Chondrocyte (in vitro differentiated cells): ENCODE measurements at regions not wholly inside any gene's neighbourhood (a gene's known extent, or its start where the extent isn't known, plus 50 kb on each side); places are given as distances from the start of the nearest gene placed in this dataset.

Experiments
- DNase-seq: peaks from one replicate; pipeline ENCODE4 v3.0.0; 2021; ENCODE audit warnings: mixed read lengths, low spot score
- H3K27ac Mint-ChIP-seq: one replicate; pipeline ENCODE4 v1.8.0; 2021; ENCODE audit warnings: mild to moderate bottlenecking, moderate library complexity, mixed read lengths; ENCODE audit not compliant: unreplicated experiment
- H3K27me3 Mint-ChIP-seq: 2 replicates; pipeline ENCODE4 v1.8.0; 2021; ENCODE audit warnings: low read depth, mixed read lengths
- H3K36me3 Mint-ChIP-seq: 2 replicates; pipeline ENCODE4 v1.8.0; 2021; ENCODE audit warnings: low read depth, mixed read lengths
- H3K4me1 Mint-ChIP-seq: 2 replicates; pipeline ENCODE4 v1.8.0; 2021; ENCODE audit warnings: low read depth, mild to moderate bottlenecking, mixed read lengths
- H3K4me3 Mint-ChIP-seq: one replicate; pipeline ENCODE4 v1.8.0; 2021; ENCODE audit warnings: mild to moderate bottlenecking, moderate library complexity, mixed read lengths; ENCODE audit not compliant: unreplicated experiment
- H3K9me3 Mint-ChIP-seq: 2 replicates; pipeline ENCODE4 v1.8.0; 2021; ENCODE audit warnings: low read depth, mixed read lengths
- TF ChIP-seq, protein P1 (sequence below): fragments of 200-600 bp; sonication (generic); IDR thresholded peaks from 2 replicates; pipeline ENCODE4 v1.5.0; 2021; ENCODE audit warnings: antibody characterized with exemption, mild to moderate bottlenecking, moderate library complexity

GRCh38 chr1:5432436-5432835, 559.8 kb downstream of the NPHP4 start:
- no peaks in the 10 kb centered on the region for H3K4me1 Mint-ChIP-seq
- peaks cover 10% of the 10 kb centered on the region for H3K9me3 Mint-ChIP-seq
- TF ChIP-seq, protein P1, sequence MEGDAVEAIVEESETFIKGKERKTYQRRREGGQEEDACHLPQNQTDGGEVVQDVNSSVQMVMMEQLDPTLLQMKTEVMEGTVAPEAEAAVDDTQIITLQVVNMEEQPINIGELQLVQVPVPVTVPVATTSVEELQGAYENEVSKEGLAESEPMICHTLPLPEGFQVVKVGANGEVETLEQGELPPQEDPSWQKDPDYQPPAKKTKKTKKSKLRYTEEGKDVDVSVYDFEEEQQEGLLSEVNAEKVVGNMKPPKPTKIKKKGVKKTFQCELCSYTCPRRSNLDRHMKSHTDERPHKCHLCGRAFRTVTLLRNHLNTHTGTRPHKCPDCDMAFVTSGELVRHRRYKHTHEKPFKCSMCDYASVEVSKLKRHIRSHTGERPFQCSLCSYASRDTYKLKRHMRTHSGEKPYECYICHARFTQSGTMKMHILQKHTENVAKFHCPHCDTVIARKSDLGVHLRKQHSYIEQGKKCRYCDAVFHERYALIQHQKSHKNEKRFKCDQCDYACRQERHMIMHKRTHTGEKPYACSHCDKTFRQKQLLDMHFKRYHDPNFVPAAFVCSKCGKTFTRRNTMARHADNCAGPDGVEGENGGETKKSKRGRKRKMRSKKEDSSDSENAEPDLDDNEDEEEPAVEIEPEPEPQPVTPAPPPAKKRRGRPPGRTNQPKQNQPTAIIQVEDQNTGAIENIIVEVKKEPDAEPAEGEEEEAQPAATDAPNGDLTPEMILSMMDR, result no peak
- H3K4me3 Mint-ChIP-seq, result no peak overlapping the region
- H3K27ac Mint-ChIP-seq, result no peak overlapping the region
- H3K27me3 Mint-ChIP-seq, result no peaks in the 10 kb centered on the region
- no peaks in the 10 kb centered on the region for H3K36me3 Mint-ChIP-seq
- no peak for DNase-seq

- Mint-ChIP-seq H3K9me3 (peaks cover 3% of the 10 kb centered on the region), H3K36me3 (no peaks in the 10 kb centered on the region), H3K27ac (no peak overlapping the region), H3K4me3 (no peak overlapping the region), H3K27me3 (no peaks in the 10 kb centered on the region), H3K4me1 (no peaks in the 10 kb centered on the region)
- TF ChIP-seq, protein P1, result no peak
- DNase-seq, result no peak
These were observed 561.1 kb downstream of the NPHP4 start for GRCh38 chr1:5430911-5431697.

- peaks cover 3% of the 10 kb centered on the region for H3K27me3 Mint-ChIP-seq
- H3K4me1 Mint-ChIP-seq, result peaks cover under 1% of the 10 kb centered on the region
- H3K36me3 Mint-ChIP-seq, result no peaks in the 10 kb centered on the region
- TF ChIP-seq, protein P1, result no peak
- no peak overlapping the region for H3K27ac Mint-ChIP-seq
- no peak overlapping the region for H3K4me3 Mint-ChIP-seq
- H3K9me3 Mint-ChIP-seq, result peaks cover 3% of the 10 kb centered on the region
- DNase-seq, result no peak
These were observed 562.1 kb downstream of the NPHP4 start for GRCh38 chr1:5430136-5430535.

GRCh38 chr1:5428351-5428750, 563.9 kb downstream of the NPHP4 start:
- Mint-ChIP-seq H3K4me1 (peaks cover 6% of the 10 kb centered on the region), H3K27me3 (peaks cover 3% of the 10 kb centered on the region), H3K27ac (no peak overlapping the region), H3K9me3 (no peaks in the 10 kb centered on the region), H3K36me3 (no peaks in the 10 kb centered on the region), H3K4me3 (no peak overlapping the region)
- no peak for DNase-seq
- TF ChIP-seq, protein P1, result no peak

DNA sequence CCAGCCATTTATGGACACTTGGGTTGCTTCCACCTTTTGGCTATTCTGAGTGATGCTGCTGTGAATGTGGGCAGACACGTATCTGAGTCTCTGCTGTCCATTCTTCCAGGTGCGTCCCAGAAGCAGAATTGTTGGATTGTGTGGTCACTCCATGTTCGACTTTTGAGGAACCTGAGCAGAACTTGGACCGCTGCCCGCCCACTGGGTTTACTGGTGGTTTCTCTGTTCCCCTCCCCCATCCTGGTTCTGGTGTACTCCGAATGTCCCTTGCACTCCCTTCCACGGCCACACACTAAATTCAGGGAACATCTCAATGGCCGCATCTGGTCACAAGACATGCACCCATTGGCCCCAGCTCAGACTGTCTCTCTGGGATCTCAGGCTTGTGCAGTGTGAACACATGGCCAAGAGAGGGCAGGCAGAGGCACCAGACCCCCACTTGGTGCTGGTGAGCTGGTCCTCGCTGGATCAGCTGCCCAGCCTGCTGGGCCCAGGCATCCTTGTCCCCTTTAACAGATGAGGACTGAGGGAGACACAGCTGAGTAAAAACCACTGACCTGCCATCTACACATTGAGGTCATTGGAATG, 565.1 kb downstream of the NPHP4 start:
- H3K4me3 Mint-ChIP-seq, result no peak overlapping the region
- H3K27me3 Mint-ChIP-seq, result peaks cover 3% of the 10 kb centered on the region
- H3K4me1 Mint-ChIP-seq, result peaks cover 6% of the 10 kb centered on the region
- TF ChIP-seq, protein P1, result no peak
- no peak overlapping the region for H3K27ac Mint-ChIP-seq
- H3K36me3 Mint-ChIP-seq, result no peaks in the 10 kb centered on the region
- H3K9me3 Mint-ChIP-seq, result no peaks in the 10 kb centered on the region
- no peak for DNase-seq
